Uterus (tissue), 3 donors: ENCODE measurements at regions not wholly inside any gene's neighbourhood (a gene's known extent, or its start where the extent isn't known, plus 50 kb on each side); places are given as distances from the start of the nearest gene placed in this dataset.

ENCODE experiments used
- DNase-seq, 2 donors: peaks; one replicate each; pipeline ENCODE4 v3.0.0-alpha.2; 2019 to 2020
- H3K27ac ChIP-seq, 2 donors: fragments of 200-600 bp; sonication (generic); 1 replicate in 1 of 2; 2 replicates in 1 of 2; pipeline ENCODE4 v1.5.1; 2016 to 2018
- H3K27me3 ChIP-seq, 2 donors: fragments of 200-600 bp; sonication (generic); one replicate each; pipeline ENCODE4 v1.5.1; 2018 to 2019; ENCODE audit warnings: control low read depth in 1 of 2
- H3K36me3 ChIP-seq, 2 donors: fragments of 200-600 bp; sonication (generic); one replicate each; pipeline ENCODE4 v1.5.1; 2019; ENCODE audit warnings: control low read depth in 1 of 2
- H3K4me1 ChIP-seq, 2 donors: fragments of 200-600 bp; sonication (generic); one replicate each; pipeline ENCODE4 v1.5.1; 2018 to 2019; ENCODE audit warnings: control low read depth in 1 of 2
- H3K4me3 ChIP-seq, 2 donors: fragments of 200-600 bp; sonication (generic); 1 replicate in 1 of 2; 2 replicates in 1 of 2; pipeline ENCODE4 v1.5.1; 2018 to 2019; ENCODE audit warnings: mild to moderate bottlenecking in 1 of 2
- H3K9me3 ChIP-seq, 2 donors: fragments of 200-600 bp; sonication (generic); one replicate each; pipeline ENCODE4 v1.5.1; 2019; ENCODE audit warnings: control low read depth in 1 of 2
- POLR2A ChIP-seq, 2 donors: fragments of 450-650 bp; IDR thresholded peaks; one replicate each; pipeline ENCODE4 v1.6.1; 2016; ENCODE audit warnings: antibody characterized with exemption in 2 of 2, mild to moderate bottlenecking in 1 of 2, moderate library complexity in 1 of 2
- intact Hi-C: fragments of 100-400 bp; cut with DNase I; formaldehyde crosslinking; loops from one replicate; pipeline ENCODE4 v1.15.1; 2023; ENCODE audit warnings: low total_unique reads
- TF ChIP-seq, protein P1 (sequence below), 4 experiments: fragments of 200-600 bp in 2 of 4; fragments of 450-650 bp in 2 of 4; sonication (generic) in 2 of 4; IDR thresholded peaks; one replicate each; pipeline ENCODE4 v1.5.1; 2016 to 2019; ENCODE audit warnings: antibody characterized with exemption in 4 of 4, mild to moderate bottlenecking in 2 of 4, moderate library complexity in 1 of 4
- donor health status: DM: yes; HTN: yes; CAD: no.

DNA sequence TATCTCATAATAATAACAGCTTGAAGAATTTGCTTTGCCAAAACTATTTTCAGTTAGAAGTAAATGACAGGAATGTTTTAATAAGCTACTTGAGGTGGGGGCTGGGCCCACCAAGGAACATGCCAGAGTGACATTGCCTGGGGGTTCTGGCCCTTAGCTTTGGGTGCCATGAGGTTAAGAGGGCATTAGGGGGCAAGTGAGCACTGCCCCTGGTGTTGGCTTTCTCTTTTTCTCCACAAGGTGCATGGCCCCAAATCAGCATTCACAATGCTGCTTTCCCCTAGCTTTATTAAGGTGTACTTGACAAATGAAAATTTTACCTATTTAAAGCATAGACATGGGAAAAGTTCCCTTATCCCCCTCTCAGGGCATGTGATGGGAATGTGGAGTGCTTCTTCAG, 305.4 kb downstream of the TENT4A start:
- intact Hi-C loops, result no loop called here
- H3K9me3 ChIP-seq, result peaks cover 0 to 11% of the 10 kb centered on the region in 2 donors
- no peaks in the 10 kb centered on the region for H3K4me1 ChIP-seq
- DNase-seq, result no peak
- TF ChIP-seq, protein P1, sequence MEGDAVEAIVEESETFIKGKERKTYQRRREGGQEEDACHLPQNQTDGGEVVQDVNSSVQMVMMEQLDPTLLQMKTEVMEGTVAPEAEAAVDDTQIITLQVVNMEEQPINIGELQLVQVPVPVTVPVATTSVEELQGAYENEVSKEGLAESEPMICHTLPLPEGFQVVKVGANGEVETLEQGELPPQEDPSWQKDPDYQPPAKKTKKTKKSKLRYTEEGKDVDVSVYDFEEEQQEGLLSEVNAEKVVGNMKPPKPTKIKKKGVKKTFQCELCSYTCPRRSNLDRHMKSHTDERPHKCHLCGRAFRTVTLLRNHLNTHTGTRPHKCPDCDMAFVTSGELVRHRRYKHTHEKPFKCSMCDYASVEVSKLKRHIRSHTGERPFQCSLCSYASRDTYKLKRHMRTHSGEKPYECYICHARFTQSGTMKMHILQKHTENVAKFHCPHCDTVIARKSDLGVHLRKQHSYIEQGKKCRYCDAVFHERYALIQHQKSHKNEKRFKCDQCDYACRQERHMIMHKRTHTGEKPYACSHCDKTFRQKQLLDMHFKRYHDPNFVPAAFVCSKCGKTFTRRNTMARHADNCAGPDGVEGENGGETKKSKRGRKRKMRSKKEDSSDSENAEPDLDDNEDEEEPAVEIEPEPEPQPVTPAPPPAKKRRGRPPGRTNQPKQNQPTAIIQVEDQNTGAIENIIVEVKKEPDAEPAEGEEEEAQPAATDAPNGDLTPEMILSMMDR (IDR thresholded peaks at IDR 0.05), result no peak
- no peak for TF ChIP-seq POLR2A (IDR thresholded peaks at IDR 0.05)
- H3K27ac ChIP-seq, result no peak overlapping the region
- no peaks in the 10 kb centered on the region for H3K27me3 ChIP-seq
- H3K36me3 ChIP-seq, result no peaks in the 10 kb centered on the region
- H3K4me3 ChIP-seq, result no peak overlapping the region

DNA sequence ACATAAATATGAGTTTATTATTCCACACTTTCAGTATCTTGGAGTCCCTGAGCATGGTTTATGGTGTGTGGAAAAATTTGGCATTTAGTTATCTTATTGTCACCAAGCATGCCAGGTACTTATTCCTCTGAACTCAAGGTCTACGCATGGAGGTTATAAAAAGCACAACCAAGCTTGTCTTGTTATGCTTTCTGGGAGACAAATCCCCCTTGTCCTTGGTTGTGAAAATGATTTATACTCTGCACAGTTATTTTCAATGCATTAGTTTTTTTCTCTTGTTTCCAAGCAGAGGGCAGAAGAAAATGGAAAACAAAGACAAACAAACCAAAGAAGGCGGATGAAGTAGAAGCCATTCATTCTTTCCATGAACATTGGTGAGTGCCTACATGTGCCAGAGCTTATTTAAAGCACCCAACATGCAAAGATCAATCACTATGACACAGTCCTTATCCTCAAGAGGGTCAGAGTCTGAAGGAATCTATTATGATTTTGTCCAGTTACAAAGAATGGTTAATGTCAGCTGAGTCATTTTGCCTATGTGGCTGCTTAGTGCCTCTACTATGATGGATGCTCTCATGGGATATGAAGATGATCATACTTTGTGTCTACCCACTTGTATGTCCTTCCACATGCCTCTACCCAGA, 323.1 kb downstream of the TENT4A start:
- Histone ChIP-seq H3K36me3 (no peaks in the 10 kb centered on the region), H3K27ac (no peak overlapping the region), H3K4me1 (no peaks in the 10 kb centered on the region), H3K27me3 (no peaks in the 10 kb centered on the region), H3K4me3 (no peak overlapping the region), H3K9me3 (no peaks in the 10 kb centered on the region)
- DNase-seq, result no peak
- TF ChIP-seq, protein P1 (IDR thresholded peaks at IDR 0.05), result no peak
- no peak for TF ChIP-seq POLR2A (IDR thresholded peaks at IDR 0.05)
- intact Hi-C loops, result no loop called here

DNA sequence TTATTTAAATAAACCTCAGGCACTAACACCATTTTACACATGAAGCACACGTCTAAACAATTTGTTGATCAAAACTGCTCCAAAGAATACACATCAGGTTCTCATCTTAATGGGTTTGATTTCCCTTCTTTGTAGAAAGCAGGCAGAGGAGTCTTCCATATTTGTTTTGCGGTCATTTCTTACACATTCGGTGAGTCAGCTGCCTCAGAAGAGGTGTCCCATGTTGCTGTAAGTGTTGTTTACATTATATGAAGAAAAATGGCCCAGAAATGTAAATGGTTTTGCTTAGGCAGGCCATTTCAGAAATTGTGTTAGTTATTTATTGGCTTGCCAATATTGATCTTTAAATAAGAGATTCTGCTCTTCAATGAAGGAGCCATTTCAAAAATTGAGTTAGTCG, 325.8 kb downstream of the TENT4A start:
- no peaks in the 10 kb centered on the region for H3K9me3 ChIP-seq
- TF ChIP-seq, protein P1 (IDR thresholded peaks at IDR 0.05), result no peak
- TF ChIP-seq POLR2A (IDR thresholded peaks at IDR 0.05), result no peak
- H3K27me3 ChIP-seq, result no peaks in the 10 kb centered on the region
- no peaks in the 10 kb centered on the region for H3K36me3 ChIP-seq
- H3K4me1 ChIP-seq, result no peaks in the 10 kb centered on the region
- intact Hi-C loops, result no loop called here
- H3K27ac ChIP-seq, result no peak overlapping the region
- DNase-seq, result no peak
- no peak overlapping the region for H3K4me3 ChIP-seq

DNA sequence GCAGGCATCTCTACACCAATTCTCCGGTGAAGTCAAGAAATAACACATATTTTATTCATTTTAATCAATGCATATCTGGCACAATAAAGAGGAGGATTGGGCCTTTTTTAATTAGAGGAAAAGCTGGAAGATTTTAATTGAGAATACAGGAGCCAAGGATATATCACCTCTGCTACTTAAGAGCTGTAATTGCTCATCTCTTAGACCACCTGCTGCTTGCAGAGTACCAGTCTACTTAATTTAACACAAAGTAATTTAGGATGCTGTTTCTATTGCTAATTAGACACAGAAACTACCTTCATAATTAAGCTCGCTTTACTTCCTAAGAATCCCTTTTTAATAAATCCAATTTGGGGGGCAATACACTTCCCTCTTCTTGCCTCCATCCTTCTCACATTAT, 326.9 kb downstream of the TENT4A start:
- H3K27ac ChIP-seq, result no peak overlapping the region
- no peak for DNase-seq
- no peaks in the 10 kb centered on the region for H3K9me3 ChIP-seq
- intact Hi-C loops, result no loop called here
- no peak for TF ChIP-seq POLR2A (IDR thresholded peaks at IDR 0.05)
- TF ChIP-seq, protein P1 (IDR thresholded peaks at IDR 0.05), result no peak
- H3K4me3 ChIP-seq, result no peak overlapping the region
- no peaks in the 10 kb centered on the region for H3K4me1 ChIP-seq
- no peaks in the 10 kb centered on the region for H3K36me3 ChIP-seq
- no peaks in the 10 kb centered on the region for H3K27me3 ChIP-seq

DNA sequence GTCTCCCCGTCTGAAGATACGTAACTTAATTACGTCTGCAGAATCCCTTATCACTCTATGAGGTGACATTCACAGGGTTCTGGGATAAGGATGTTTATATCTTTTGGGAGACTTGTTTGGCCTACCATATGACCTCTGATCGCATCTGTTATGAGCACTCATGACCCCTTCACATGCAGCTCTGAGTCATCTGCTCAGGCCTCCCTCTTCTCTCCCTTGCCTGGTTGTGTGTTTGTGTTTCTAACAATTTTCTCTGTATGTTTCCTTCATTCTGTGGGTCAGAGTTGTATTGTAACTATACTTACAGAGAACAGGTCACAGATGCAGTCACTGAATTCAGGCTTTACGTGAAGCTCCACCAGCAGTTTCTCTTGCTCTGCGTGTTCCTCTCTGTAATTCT, 330.6 kb downstream of the TENT4A start:
- Histone ChIP-seq H3K27ac (no peak overlapping the region), H3K4me3 (no peak overlapping the region), H3K4me1 (no peaks in the 10 kb centered on the region), H3K27me3 (no peaks in the 10 kb centered on the region), H3K9me3 (no peaks in the 10 kb centered on the region), H3K36me3 (no peaks in the 10 kb centered on the region)
- intact Hi-C loops, result no loop called here
- TF ChIP-seq, protein P1 (IDR thresholded peaks at IDR 0.05), result no peak
- TF ChIP-seq POLR2A (IDR thresholded peaks at IDR 0.05), result no peak
- DNase-seq, result no peak
